SJSA1 (cell line): ENCODE measurements at regions not wholly inside any gene's neighbourhood (a gene's known extent, or its start where the extent isn't known, plus 50 kb on each side); places are given as distances from the start of the nearest gene placed in this dataset.
"Not testable (repeated sequence)": the region's sequence is repeated elsewhere in the genome, so short reads cannot be mapped to it uniquely, and the experiment has no call there.

Experiments
- DNase-seq, 2 experiments: peaks; one replicate each; pipeline ENCODE4 v3.0.0-alpha.2; 2015 to 2020; ENCODE audit warnings: low spot score in 2 of 2, low read depth in 1 of 2
- H3K27ac ChIP-seq: fragments of 250-450 bp; sonication (Bioruptor Pico); 2 replicates; pipeline ENCODE4 v1.5.1; 2020; ENCODE audit warnings: mild to moderate bottlenecking, moderate library complexity
- H3K27me3 ChIP-seq: fragments of 250-450 bp; sonication (Bioruptor Pico); replicated peaks from 2 replicates; pipeline ENCODE4 v1.5.1; 2020; ENCODE audit warnings: mild to moderate bottlenecking, moderate library complexity
- H3K36me3 ChIP-seq: fragments of 250-450 bp; sonication (Bioruptor Pico); 2 replicates; pipeline ENCODE4 v1.5.1; 2020; ENCODE audit warnings: mild to moderate bottlenecking
- H3K4me1 ChIP-seq: fragments of 250-450 bp; sonication (Bioruptor Pico); replicated peaks from 2 replicates; pipeline ENCODE4 v1.6.1; 2021; ENCODE audit warnings: mild to moderate bottlenecking
- H3K4me3 ChIP-seq: fragments of 250-450 bp; sonication (Bioruptor Pico); 2 replicates; pipeline ENCODE4 v1.5.1; 2020; ENCODE audit warnings: mild to moderate bottlenecking
- H3K9me3 ChIP-seq: fragments of 250-450 bp; sonication (Bioruptor Pico); replicated peaks from 2 replicates; pipeline ENCODE4 v1.5.1; 2020; ENCODE audit warnings: mild to moderate bottlenecking

DNA sequence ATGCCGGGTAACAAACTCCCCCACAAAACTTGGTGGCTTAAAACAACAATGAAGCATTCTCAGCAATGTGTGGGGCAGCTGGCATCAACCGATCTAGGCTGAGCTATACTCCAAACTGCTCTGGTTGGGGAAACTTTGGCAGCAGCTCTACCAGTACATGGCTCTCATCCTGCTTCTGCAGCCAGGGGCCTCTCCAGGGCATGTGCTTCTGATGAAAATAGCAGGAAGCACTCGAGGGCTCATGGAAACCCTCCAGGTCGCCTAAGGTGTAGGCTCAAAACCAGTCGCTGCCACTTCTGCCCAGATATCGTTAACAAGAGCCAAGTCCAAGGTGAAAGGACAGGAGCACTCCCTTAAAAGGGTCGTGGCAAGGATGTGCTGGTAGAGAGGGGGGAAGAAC lies 134.1 kb downstream of the TEX36 start:
- no peaks in the 10 kb centered on the region for H3K4me1 ChIP-seq
- H3K27me3 ChIP-seq: peaks cover 7% of the 10 kb centered on the region; the same call in 1 of the 2 replicates
- no peaks in the 10 kb centered on the region for H3K9me3 ChIP-seq
- H3K27ac ChIP-seq: no peak overlapping the region
- no peak for DNase-seq
- no peak overlapping the region for H3K4me3 ChIP-seq
- H3K36me3 ChIP-seq: no peaks in the 10 kb centered on the region

DNA sequence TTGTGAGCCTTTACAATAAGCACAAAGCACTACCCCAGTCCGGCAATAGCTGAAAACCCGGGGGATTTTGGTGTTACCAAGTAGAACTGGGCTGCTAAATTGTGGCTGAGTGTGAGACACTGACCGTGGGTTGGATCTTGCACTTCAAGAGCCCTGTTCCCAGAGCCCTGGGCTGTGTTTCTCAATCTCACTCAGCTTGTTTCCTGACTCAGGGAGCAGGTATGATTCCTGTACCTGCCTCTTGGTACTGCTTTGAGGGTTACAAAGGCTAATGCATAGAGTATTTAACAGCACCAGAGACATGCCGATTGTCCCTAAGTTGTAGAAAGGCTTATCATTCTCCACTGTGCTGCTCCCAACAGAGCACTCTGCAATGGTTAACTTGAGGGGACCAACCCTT lies 134.6 kb downstream of the TEX36 start:
- H3K4me3 ChIP-seq: no peak overlapping the region
- H3K27ac ChIP-seq: no peak overlapping the region
- H3K4me1 ChIP-seq: no peaks in the 10 kb centered on the region
- no peaks in the 10 kb centered on the region for H3K9me3 ChIP-seq
- peaks cover 3% of the 10 kb centered on the region; the same call in 1 of the 2 replicates for H3K27me3 ChIP-seq
- no peak for DNase-seq
- no peaks in the 10 kb centered on the region for H3K36me3 ChIP-seq

DNA sequence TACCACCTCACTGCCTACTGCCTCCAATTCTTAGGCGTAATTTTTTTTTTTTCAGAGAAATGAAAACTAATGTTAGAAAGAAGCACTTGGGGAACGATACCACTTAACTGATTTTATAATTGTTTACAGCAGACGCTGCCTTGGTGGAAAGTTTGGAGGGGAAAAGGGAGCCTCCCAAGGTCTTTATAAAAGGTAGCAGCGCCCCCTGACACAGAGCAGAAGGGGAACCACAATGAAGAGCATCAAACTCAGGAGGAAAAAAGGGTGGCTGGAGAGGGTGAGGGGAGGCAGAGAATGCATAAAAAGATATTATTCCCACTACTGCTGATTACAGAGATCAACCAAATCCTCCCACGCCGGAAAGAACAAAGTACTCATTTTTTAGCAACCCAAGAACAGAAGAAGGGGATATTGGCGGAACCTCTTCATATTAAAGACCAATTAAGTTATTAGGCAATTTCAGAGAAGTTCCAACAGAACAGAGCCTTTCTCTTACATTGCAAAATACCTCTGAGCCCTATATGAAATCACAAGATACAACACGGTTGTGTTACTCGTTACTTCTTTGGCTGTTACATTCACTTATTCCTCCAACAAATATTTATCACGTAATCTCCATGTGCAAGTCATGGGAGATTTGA lies 135.8 kb downstream of the TEX36 start:
- Histone ChIP-seq H3K27me3 (peaks cover 11% of the 10 kb centered on the region), H3K4me1 (no peaks in the 10 kb centered on the region), H3K27ac (no peak overlapping the region), H3K4me3 (no peak overlapping the region), H3K36me3 (no peaks in the 10 kb centered on the region), H3K9me3 (no peaks in the 10 kb centered on the region)
- DNase-seq: no peak

DNA sequence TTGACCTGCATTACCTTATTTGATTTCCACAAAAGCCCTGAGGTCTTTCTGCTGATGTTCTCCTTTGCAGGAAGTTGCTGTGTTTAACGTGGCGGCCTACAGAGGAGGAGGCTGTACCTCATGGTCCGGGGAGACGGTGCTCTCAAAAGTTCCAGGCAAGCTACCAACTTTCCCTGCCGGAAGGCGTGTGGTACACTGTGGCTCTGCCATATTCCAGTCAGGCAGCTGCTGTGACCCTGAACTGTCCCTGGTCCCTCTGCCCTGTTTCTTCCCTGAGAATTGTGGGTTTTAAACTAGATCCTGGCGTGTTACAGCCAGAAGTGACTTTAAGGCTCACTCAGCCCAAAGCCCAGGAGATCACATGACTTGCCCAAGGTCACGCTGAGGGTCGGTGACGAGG lies 139.2 kb downstream of the TEX36 start:
- H3K36me3 ChIP-seq: no peaks in the 10 kb centered on the region
- H3K4me1 ChIP-seq: no peaks in the 10 kb centered on the region

DNA sequence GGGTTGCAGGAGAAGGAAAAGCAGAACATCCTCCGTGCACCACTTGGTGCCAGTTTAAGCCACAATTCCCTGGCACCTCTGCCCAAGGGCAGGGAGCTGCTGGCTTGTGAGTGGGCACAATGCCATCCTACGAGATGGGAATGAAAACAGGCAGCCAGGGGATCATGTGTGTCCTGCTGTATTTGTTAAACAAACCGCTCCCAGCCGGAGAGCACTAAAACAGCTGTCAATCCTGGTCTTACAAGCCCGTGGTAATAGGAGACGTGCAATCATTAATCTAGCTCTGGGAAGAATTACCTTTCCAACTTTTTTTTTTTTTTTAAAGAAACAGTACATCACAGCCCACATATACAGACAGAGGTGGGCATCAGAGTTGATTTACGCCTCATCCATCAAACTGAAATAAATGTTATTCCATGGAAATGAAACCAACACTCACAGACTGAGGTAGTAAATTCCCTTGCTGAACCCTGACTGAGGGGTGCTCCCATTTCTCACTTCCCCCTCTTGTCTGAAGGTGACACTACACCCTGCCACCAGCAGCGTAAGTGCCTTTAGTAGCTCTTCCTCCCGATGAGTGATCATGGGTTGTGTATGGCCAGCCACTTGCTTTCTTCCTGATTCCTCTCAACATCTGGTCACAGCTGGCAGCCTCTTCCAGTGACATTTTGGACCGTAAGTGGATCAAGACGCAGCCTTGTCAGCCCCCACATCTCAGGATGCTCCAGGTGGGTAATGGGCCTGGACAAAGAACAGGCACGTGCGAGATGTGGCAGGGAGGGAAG lies 143.8 kb downstream of the TEX36 start:
- no peaks in the 10 kb centered on the region for H3K4me1 ChIP-seq
- H3K27me3 ChIP-seq: peaks cover 12% of the 10 kb centered on the region
- H3K4me3 ChIP-seq: no peak overlapping the region
- no peak overlapping the region for H3K27ac ChIP-seq
- DNase-seq: no peak
- H3K9me3 ChIP-seq: no peaks in the 10 kb centered on the region
- no peaks in the 10 kb centered on the region for H3K36me3 ChIP-seq

More for the DNA sequence above, 139.2 kb downstream of the TEX36 start:
- H3K4me3 ChIP-seq: no peak overlapping the region
- H3K27me3 ChIP-seq: peaks cover 9% of the 10 kb centered on the region
- DNase-seq: no peak
- H3K9me3 ChIP-seq: no peaks in the 10 kb centered on the region
- H3K27ac ChIP-seq: no peak overlapping the region

DNA sequence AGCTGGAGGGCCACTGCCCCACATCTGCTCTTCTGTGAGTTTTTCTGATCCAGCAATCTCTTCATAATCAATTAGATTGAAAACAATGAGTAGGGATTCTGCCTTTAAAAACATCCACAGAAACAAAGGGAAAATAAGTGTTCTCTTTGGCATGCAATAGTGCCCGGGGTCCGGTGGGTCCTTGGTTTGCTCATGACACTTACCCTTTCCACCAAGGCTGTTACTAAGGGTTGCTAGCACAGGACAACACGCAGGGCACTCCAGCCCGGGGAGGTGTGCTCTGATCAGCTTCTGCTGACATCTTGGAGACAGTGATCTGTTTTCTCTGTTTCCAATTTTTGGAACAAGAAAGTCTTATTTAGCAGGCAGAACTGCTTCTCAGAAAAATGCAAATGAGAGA lies 146.7 kb downstream of the TEX36 start:
- DNase-seq: no peak
- Histone ChIP-seq H3K27me3 (peaks cover 11% of the 10 kb centered on the region), H3K36me3 (no peaks in the 10 kb centered on the region), H3K27ac (no peak overlapping the region), H3K4me1 (no peaks in the 10 kb centered on the region), H3K4me3 (no peak overlapping the region), H3K9me3 (no peaks in the 10 kb centered on the region)

DNA sequence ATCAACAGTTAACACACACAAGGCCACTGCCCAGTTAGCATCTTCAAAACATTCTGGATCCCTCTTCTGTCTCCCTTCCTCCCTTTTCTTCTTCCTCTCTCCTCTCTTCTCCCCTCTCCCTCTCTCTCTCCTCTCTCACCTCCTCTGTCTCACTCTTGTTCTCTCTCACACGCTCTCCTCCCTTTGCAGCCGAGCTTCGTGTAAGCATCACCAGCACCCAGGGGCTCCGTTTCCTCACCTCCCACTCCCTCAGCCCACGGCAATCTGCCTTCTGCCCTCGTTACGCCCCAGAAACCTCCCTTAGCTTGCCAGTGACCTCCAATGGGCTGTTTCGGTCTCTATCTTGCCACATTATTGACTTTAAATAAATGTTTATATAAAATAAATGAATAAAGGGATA lies 147.4 kb downstream of the TEX36 start:
- Histone ChIP-seq H3K27me3 (peaks cover 11% of the 10 kb centered on the region), H3K36me3 (no peaks in the 10 kb centered on the region), H3K9me3 (no peaks in the 10 kb centered on the region), H3K27ac (no peak overlapping the region), H3K4me1 (no peaks in the 10 kb centered on the region), H3K4me3 (no peak overlapping the region)
- DNase-seq: no peak

DNA sequence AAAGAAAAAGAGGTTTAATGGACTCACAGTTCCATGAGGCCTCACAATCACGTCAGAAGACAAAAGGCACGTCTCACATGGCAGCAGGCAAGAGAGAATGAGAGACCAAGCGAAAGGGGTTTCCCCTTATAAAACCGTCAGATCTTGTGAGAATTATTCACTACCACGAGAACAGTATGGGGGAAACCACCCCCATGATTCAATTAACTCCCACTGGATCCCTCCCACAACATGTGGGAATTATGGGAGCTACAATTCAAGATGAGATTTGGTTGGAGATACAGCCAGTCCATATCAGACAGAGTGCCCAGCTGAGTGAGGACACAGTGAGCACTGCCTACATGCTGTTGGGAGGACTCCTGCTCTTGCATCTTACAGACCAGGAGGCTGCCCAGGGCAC lies 148.4 kb downstream of the TEX36 start:
- Histone ChIP-seq H3K36me3 (no peaks in the 10 kb centered on the region), H3K27me3 (peaks cover 11% of the 10 kb centered on the region), H3K4me3 (no peak overlapping the region), H3K4me1 (no peaks in the 10 kb centered on the region), H3K9me3 (no peaks in the 10 kb centered on the region), H3K27ac (no peak overlapping the region)
- DNase-seq: no peak

DNA sequence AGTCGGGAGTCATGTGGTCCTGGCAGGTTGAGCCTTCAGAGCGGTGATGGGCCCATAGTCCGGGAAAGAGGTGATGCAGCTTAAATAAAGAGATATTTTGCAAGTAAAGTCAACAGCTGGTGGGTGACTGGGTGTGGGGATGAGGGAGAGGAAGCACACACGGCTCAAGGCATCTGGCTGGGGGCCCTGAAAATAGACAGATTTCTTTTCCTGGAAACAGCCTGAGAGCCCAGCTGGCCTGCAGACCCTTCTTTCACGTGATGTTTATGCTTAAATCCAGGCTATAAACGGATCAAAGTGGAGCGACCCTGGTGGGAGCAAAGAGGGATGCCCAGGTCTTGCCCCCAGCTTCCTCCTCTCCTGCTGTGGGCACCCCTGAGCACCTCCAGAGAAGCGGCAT lies 149.1 kb downstream of the TEX36 start:
- no peak for DNase-seq
- H3K4me1 ChIP-seq: no peaks in the 10 kb centered on the region
- H3K27ac ChIP-seq: no peak overlapping the region
- H3K4me3 ChIP-seq: no peak overlapping the region
- peaks cover 11% of the 10 kb centered on the region for H3K27me3 ChIP-seq
- H3K9me3 ChIP-seq: no peaks in the 10 kb centered on the region
- no peaks in the 10 kb centered on the region for H3K36me3 ChIP-seq

DNA sequence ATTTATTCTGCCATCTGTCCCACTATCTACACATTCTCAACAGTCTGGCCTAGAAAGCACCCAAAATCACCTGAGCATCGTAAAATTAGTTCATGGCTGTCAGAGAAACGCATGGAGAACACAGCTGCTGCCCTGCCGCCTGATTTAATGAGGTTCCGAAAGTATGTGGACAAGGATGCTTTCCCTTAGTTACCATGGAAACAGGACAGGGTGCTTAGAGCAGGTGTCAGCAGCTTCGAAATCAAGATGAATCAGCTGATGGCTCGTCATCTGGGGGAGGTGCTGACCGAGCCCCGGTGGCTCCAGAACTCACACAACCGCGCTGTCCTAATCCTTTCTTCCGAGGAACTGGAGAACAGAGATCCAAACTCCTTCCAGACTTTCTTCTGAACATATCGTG lies 151.5 kb downstream of the TEX36 start:
- Histone ChIP-seq H3K9me3 (no peaks in the 10 kb centered on the region), H3K27me3 (peaks cover 9% of the 10 kb centered on the region), H3K4me1 (no peaks in the 10 kb centered on the region), H3K27ac (no peak overlapping the region), H3K36me3 (no peaks in the 10 kb centered on the region), H3K4me3 (no peak overlapping the region)
- DNase-seq: no peak

DNA sequence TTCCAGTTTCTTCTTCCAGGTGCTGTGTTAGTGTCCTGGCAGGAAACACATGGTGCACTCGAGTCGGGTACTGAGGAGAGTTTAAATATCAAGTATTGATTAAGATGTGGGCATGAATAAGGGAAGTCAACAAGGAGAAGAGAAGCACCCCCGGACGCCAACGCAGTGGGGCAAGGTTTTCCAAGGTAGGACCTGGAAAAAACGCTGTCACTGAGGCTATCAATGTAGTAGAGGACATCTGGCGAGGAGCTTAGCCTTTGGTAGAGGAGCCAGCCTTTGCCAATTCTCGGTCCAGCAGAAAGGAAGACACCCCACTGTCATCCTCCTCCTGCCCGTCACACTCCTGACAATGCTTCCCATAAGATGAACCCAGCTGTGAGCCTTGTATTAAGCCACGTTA lies 159.6 kb downstream of the TEX36 start:
- Histone ChIP-seq H3K4me1 (no peaks in the 10 kb centered on the region), H3K27ac (no peak overlapping the region), H3K36me3 (no peaks in the 10 kb centered on the region), H3K4me3 (no peak overlapping the region), H3K27me3 (no peaks in the 10 kb centered on the region), H3K9me3 (no peaks in the 10 kb centered on the region)
- DNase-seq: no peak

DNA sequence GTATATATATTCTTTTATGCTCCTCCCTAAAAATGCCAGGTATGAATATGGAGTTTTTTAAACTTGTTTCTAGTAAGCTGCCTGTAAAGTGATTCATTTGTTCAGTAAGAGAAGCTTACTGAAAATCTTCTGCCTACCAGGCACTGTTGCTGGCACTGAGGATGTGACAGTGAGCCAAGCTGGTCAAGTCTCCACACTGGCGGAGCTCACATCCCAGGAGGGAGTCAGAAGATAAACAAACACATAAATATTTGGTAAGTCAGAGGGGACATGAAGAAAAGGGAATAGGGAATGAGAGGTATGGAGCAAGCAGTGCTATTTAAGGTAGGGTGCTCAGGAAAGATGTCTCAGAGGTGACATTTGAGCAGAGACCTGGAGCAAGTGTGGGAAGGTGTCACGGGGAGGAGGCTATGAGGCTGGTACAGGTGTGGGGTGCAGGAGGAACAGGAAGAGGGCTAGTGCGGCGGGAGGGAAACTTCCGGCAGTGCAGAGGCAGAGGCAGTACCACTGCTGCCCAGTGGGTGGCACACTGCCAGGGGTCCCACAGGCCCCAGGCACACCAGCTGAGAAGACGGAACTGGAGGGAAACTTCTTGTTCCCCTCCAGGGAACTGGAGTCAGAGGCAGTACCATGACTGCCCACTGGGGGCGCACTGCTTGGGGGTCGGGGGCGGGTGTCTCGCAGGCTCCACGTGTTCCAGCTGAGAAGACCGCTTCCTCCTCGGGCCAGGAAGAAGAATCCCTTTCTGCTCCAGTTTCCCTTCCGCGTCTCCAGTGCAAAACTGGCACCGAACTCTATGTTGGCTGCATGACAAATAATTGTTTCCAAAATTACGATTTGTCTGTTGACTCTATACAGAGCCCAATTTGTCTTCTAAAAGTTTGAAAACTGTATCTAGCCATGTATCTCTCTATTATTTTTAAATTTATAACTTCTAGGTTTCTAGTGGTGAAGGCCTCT lies 161.0 kb downstream of the TEX36 start:
- Histone ChIP-seq H3K4me3 (no peak overlapping the region), H3K27me3 (no peaks in the 10 kb centered on the region), H3K9me3 (no peaks in the 10 kb centered on the region), H3K36me3 (no peaks in the 10 kb centered on the region), H3K27ac (no peak overlapping the region), H3K4me1 (no peaks in the 10 kb centered on the region)
- peak in 1 of 2 experiments; percentile 6 for DNase-seq

DNA sequence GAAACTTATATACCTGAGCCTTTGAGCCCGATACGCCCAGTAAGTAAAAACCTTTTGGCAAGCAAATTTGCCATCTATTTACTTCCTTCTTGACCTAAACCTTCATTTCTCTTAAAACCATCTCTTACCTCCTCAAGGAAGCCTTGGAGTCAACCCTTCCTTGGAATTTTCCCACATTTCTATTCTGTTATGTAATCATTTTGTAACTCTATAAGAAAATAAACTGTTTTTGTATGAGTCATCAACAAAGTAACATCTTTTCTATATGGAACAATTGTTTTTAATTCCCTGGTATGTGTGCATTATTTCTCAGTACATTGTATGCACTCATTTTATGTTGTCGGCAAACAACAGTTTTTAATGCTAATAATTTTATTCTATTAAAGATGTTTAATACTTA lies 162.0 kb downstream of the TEX36 start:
- no peaks in the 10 kb centered on the region for H3K9me3 ChIP-seq
- no peak overlapping the region for H3K4me3 ChIP-seq
- no peak overlapping the region for H3K27ac ChIP-seq
- no peaks in the 10 kb centered on the region for H3K36me3 ChIP-seq
- peak in 1 of 2 experiments; percentile 16 for DNase-seq
- no peaks in the 10 kb centered on the region for H3K4me1 ChIP-seq
- no peaks in the 10 kb centered on the region; the same call in 1 of the 2 replicates for H3K27me3 ChIP-seq

DNA sequence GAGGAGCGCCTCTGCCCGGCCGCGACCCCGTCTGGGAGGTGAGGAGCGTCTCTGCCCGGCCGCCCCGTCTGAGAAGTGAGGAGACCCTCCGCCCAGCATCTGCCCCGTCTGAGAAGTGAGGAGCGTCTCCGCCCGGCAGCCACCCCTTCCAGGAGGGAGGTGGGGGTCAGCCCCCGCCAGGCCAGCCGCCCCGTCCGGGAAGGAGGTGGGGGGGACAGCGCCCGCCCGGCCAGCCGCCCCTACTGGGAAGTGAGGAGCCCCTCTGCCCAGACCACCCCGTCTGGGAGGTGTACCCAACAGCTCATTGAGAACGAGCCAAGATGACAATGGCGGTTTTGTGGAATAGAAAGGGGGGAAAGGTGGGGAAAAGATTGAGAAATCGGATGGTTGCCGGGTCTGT lies 164.6 kb downstream of the TEX36 start:
- not testable (repeated sequence) for H3K9me3 ChIP-seq, DNase-seq, H3K27ac ChIP-seq, H3K4me3 ChIP-seq, H3K4me1 ChIP-seq, H3K36me3 ChIP-seq
- peaks cover 13% of the 10 kb centered on the region for H3K27me3 ChIP-seq
